HG03064 (cell line): ENCODE measurements at regions not wholly inside any gene's neighbourhood (a gene's known extent, or its start where the extent isn't known, plus 50 kb on each side); places are given as distances from the start of the nearest gene placed in this dataset.
"Not testable (repeated sequence)": the region's sequence is repeated elsewhere in the genome, so short reads cannot be mapped to it uniquely, and the experiment has no call there.

ENCODE experiments used
- ATAC-seq: cut with Tn5 transposase; IDR thresholded peaks from one replicate; pipeline ENCODE4 v1.9.1; 2021; ENCODE audit warnings: low read depth; ENCODE audit not compliant: unreplicated experiment

GRCh38 chr9:86511614-86512360 lies 157.6 kb upstream of the TUT7 start:
- ATAC-seq, result no peak

DNA sequence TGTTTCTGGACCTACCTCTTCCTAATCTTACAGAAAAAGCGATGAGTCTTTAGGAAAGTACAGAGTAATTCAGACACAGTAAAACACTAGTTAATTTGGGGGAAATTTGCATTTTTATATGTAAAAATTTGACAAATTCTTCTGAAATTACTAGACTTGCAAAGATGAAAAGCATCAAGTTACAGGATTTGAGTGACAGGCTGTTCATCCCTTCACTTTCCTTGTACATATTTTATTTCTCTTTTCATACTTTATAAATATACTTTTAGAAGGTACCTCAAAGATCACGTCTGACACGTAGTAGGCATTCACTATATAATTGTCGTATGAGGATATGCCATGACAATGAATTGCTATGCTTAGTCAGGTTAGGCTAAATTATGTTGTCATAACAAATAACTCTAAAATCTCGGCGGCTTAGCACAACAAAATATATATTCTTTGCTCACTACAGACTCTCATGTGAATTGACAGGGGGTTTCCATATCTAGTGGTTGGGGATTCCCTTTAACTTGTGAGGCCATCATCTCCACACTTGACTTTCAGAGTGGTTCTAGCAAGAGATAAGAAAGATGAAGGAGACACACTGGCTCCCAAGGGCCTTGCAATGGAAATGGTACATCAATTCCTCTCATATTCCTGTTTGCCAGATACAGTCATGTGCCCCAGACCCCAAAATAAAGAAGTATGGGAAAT lies 154.1 kb upstream of the TUT7 start:
- no peak for ATAC-seq

GRCh38 chr9:86507212-86507630 lies 153.0 kb upstream of the TUT7 start:
- no peak for ATAC-seq

DNA sequence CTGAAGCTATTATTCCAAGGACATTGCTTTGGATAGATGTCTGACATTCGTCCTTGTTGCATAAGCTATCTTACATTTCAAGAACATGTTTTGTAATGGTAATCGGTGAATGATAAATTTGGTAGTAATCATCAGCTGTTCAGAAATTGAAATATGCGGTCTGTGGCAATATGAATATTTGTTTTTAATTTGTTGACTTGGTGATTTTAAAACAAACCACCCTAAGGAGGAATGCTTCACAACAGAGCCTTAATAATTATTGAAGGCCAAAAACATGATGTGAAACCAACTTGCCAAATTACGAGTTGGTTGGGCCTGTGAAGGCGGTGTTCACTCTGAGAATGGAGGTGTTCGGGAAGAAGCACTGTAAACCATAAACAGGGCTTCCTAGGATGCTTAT lies 149.7 kb upstream of the TUT7 start:
- no peak for ATAC-seq

GRCh38 chr9:86503314-86503713 lies 149.1 kb upstream of the TUT7 start:
- no peak for ATAC-seq

DNA sequence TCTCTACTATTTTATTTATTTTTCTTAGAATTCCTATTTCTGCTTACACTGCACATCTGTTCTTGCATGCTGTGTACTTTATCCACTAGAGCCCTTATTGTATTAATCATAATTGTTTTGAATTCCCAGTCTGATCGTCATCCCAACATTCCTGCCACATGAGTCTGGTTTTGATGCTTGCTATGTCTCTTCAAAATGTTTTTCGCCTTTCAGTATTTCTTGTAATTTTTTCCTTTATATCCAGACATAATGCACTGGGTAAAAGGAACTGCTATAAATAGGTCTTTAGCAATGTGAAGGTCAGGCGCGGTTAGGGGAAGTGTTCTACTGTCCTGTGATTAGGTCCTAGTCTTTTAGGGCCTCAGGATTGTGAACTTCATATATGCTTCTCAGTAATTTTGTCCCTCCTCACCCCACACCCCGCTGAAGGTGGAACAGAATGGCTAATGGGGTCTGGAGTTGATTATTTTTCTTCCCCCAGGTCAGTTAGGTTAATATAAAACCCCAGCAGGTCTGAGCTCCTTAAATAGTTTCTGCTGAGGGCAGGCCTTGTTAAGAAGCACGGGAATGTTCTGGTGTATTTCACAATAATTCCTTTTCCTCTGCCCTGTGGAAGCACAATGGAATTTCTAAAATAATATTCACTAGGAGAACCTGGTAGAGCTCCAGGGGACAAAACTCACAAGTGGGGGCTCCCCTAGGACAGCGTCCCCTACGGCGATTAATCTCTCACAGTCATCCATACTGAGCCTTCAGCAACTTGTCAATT lies 146.6 kb upstream of the TUT7 start:
- ATAC-seq, result no peak

- ATAC-seq, result no peak
These were observed 145.8 kb upstream of the TUT7 start for GRCh38 chr9:86500031-86500430.

- ATAC-seq, result no peak
These were observed 140.5 kb upstream of the TUT7 start for GRCh38 chr9:86494644-86495111.

DNA sequence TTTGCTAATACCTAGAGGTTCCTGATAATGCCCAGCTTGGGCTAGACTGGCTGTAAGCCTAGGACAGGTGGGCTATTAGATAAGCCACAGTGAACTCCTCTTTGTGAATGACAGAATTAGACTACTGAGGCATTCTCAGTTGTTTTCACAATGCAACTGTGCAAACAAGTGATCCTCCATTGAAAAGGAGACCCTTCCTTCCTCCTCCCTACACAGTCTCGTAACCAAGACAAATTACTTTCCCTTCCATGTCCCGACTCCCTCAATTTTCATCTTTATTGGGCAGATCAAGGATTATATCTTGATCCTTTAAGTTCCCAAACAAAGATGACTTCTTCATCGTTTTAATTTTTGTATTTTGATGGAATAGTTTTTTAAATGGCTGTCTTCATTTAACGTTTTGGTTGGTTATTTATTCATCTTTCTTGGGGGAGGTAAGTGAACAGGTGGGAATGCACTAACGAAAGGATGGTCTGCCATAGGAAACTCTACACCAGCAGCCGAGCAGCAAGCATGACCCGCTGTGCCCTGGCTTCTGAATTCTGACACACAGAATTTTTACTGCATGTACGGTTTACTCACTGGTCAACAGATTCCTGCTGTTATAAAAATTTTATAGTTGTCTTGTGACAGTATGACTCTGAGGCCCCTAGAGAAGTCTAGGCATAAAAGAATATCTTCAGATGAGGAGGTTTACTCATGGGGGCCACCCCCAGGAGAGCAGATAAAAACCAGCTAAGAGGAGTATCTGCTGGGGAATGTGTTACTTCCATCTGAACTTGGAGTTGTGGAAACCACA lies 137.5 kb upstream of the TUT7 start:
- no peak for ATAC-seq

- no peak for ATAC-seq
These were observed 134.6 kb upstream of the TUT7 start for GRCh38 chr9:86488794-86489193.

GRCh38 chr9:86488345-86488744 lies 134.1 kb upstream of the TUT7 start:
- no peak for ATAC-seq

GRCh38 chr9:86487838-86488233 lies 133.6 kb upstream of the TUT7 start:
- ATAC-seq, result no peak

GRCh38 chr9:86486891-86487837 lies 133.0 kb upstream of the TUT7 start:
- no peak for ATAC-seq

- ATAC-seq, result no peak
These were observed 131.1 kb upstream of the TUT7 start for GRCh38 chr9:86485359-86485758.

- ATAC-seq, result no peak
These were observed 129.3 kb upstream of the TUT7 start for GRCh38 chr9:86483496-86483895.

- ATAC-seq, result no peak
These were observed 127.3 kb upstream of the TUT7 start for GRCh38 chr9:86481466-86481865.

- not testable (repeated sequence) for ATAC-seq
These were observed 121.0 kb upstream of the TUT7 start for GRCh38 chr9:86475255-86475654.

- ATAC-seq, result no peak
These were observed 117.1 kb upstream of the TUT7 start for GRCh38 chr9:86471171-86471815.

- ATAC-seq, result no peak
These were observed 116.1 kb upstream of the TUT7 start for GRCh38 chr9:86470326-86470725.
